Dermis microvascular lymphatic vessel endothelial cell (primary cell): ENCODE measurements at regions not wholly inside any gene's neighbourhood (a gene's known extent, or its start where the extent isn't known, plus 50 kb on each side); places are given as distances from the start of the nearest gene placed in this dataset.
"Not testable (repeated sequence)": the region's sequence is repeated elsewhere in the genome, so short reads cannot be mapped to it uniquely, and the experiment has no call there.

Source experiments
- DNase-seq, 2 donors: peaks; one replicate each; pipeline versions ENCODE4 v3.0.0 to v3.0.0-alpha.2; 2010; ENCODE audit warnings: low read depth in 2 of 2

DNA sequence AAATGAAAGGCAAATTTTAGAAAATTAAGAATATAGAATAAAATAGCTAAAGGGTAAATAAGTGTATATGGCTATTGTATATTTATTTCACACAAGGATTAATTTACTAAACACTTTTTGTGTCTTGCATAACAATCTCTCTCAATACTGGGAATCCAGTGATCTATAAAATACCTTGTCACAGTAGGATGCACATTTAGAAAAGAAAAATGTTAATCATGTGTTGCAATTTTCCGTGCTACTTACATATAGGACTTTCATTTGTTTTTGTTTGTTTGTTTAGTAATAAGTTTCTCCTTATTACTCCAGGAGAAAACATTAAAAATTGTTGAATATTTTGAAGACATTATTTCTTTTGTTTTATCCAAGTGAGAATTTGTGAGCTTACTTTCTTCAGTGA, 1533.3 kb downstream of the SLITRK5 start:
- DNase-seq: no peak

GRCh38 chr13:89205856-89206520, 1534.8 kb downstream of the SLITRK5 start:
- DNase-seq: no peak

DNA sequence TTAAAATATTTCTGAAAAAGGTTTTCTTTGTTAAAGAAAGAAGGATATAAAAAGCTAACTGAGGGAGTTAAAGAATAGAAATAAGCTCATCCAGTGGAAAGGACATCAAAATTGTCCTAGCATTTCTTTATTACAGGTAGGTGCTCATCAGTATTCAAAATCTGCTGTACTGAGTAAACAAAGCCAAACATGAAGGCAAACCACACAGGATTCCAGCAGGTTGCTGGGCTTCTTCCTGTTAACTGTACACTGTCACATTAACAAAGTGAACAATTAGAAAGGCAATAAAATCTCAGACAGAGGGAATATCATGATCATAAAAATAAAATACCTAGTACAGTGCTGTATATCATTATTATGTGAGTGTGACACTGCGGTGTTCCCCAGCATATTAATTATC, 1541.0 kb downstream of the SLITRK5 start:
- DNase-seq: no peak

DNA sequence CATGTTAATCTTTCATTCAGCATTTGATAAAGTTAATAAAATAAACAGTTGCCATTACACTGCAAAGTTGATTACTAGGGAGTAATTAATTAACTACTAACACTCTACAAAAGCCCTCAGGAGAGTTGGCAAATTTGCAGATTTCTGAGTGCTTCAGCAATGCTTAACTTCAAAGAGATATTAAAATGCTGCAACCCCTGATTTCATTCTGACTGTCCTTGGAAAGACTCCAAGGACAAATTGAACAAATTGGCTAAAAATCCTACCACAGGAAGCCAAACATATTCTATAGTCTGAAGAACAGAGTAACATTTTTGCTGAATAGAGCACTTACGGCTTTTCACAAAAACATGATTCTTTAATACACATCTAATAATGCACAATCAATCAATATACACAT, 1543.0 kb downstream of the SLITRK5 start:
- DNase-seq: no peak

GRCh38 chr13:89215319-89215718, 1544.1 kb downstream of the SLITRK5 start:
- DNase-seq: not testable (repeated sequence)

DNA sequence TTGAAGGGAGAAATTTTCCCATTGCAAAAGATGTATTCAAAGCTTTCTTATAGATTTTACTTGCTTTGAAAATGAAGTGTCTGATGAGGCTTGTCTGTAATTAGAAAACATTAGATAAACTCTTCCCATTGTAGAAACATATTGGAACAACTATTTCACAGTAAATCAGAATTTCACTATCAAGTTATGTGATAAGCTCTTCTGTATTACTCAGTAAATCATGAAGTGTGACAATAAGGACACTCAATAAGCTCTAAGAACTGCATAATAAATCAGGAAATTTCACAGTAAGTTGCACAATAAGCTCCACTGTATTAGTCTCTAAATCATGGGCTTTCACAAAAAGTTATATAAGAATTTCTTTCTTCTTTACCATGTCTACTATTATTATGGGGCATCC, 1546.6 kb downstream of the SLITRK5 start:
- DNase-seq: no peak

- no peak for DNase-seq
Observed at GRCh38 chr13:89221557-89222158, 1550.5 kb downstream of the SLITRK5 start.

- DNase-seq: no peak
Observed at GRCh38 chr13:89227356-89227755, 1556.2 kb downstream of the SLITRK5 start.

GRCh38 chr13:89238496-89238895, 1567.3 kb downstream of the SLITRK5 start:
- no peak for DNase-seq

GRCh38 chr13:89239361-89240127, 1568.4 kb downstream of the SLITRK5 start:
- no peak for DNase-seq

DNA sequence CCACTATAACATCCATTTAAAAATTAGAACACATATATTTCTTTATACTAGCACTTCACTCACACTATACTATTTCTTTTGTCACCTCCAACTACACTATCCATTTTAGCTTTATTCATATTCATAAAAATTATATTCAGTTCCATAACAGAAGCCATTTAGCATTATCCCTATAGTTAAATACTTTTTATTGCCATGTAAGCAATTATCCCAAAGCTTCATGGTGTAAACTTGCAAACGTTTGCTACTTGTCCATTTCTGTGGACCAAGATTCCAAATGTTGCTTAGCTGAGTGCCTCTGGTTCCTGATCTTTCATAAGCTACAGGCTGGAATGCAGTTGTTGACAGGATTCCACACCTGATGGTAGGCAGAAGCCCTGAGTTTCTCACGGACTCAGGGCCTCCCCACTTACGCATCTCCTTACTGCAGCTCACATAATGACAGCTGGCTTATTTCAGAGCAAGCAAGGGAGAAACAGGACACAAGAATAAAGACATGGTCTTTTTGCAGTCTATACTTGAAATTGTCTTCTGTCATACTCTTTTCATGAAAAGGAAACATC, 1584.8 kb downstream of the SLITRK5 start:
- DNase-seq: no peak

GRCh38 chr13:89267734-89268133, 1596.6 kb downstream of the SLITRK5 start:
- DNase-seq: no peak

DNA sequence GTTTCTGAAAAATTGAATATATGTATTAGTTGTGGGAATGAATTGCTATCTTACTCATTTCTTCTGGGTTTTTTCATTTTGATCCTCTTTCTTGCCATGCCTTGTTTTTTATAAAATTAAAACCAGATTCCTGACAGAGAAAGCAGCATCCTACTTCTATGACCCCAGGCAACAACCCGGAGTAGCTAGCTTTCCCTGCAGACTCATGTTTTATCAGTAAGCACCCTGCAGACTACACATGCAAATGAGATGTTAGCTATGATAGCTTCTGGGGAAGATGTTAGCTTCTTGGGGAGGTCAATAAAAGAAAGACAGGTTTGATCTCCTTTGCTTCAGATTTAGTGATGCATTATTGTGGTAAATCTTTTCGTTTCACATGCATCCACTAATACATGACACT, 1598.6 kb downstream of the SLITRK5 start:
- DNase-seq: no peak

GRCh38 chr13:89270736-89271135, 1599.6 kb downstream of the SLITRK5 start:
- DNase-seq: no peak

- no peak for DNase-seq
Observed at GRCh38 chr13:89279374-89279773, 1608.2 kb downstream of the SLITRK5 start.

- DNase-seq: no peak
Observed at GRCh38 chr13:89281331-89281730, 1610.2 kb downstream of the SLITRK5 start.

- DNase-seq: no peak
Observed at GRCh38 chr13:89282241-89282640, 1611.1 kb downstream of the SLITRK5 start.

GRCh38 chr13:89287381-89287780, 1616.2 kb downstream of the SLITRK5 start:
- no peak for DNase-seq

- DNase-seq: no peak
Observed at GRCh38 chr13:89294115-89294867, 1623.1 kb downstream of the SLITRK5 start.

GRCh38 chr13:89307278-89307677, 1636.1 kb downstream of the SLITRK5 start:
- DNase-seq: no peak

DNA sequence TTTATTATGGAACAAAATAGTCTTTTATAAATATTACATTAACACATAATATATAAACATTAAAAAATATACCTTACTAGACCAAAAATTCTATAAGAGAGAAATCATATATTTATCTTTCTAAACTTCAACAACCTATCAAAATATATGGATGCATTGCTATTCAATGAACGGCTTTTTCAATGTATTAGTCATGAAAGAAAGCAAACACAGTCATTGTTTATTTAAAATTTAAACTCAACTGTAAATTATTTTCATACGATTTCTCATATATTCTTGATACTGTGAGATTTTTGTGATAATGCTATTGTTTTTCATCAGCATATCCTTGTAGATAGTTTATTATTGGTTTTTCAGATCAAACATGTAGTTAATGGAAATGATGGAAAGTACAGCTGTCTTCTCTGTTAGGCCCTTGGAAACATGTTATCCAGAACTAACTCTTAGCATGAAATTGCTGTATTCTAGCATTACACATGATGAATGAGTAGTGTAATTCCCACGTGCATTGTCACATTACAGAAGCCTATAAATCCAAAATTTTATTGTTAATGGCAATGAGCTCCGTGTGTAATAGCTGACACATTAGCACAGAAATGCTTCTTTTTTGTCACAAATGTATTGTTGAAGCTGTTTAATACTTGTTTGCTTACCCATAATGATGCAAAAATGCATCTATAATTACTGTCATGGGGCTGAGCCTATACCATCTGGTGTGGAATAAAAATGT, 1639.9 kb downstream of the SLITRK5 start:
- DNase-seq: no peak
